BE2C (cell line): ENCODE measurements at regions not wholly inside any gene's neighbourhood (a gene's known extent, or its start where the extent isn't known, plus 50 kb on each side); places are given as distances from the start of the nearest gene placed in this dataset.

ENCODE experiments used
- DNase-seq: peaks from one replicate; pipeline ENCODE4 v3.0.0-alpha.2; 2020
- H3K27me3 ChIP-seq: fragments of 250-450 bp; sonication (Bioruptor Pico); 2 replicates; pipeline ENCODE4 v1.5.1; 2020; ENCODE audit warnings: mild to moderate bottlenecking
- H3K36me3 ChIP-seq: fragments of 250-450 bp; sonication (Bioruptor Pico); 2 replicates; pipeline ENCODE4 v1.5.1; 2020; ENCODE audit warnings: mild to moderate bottlenecking
- H3K4me1 ChIP-seq: fragments of 250-450 bp; sonication (Bioruptor Pico); 2 replicates; pipeline ENCODE4 v1.5.1; 2020
- H3K4me3 ChIP-seq: 2 replicates; pipeline ENCODE4 v1.5.1; 2011; ENCODE audit warnings: low read depth, low read length
- H3K9me3 ChIP-seq: fragments of 250-450 bp; sonication (Bioruptor Pico); 2 replicates; pipeline ENCODE4 v1.5.1; 2020
- CTCF ChIP-seq: IDR thresholded peaks from 2 replicates; pipeline ENCODE4 v1.5.1; 2012; ENCODE audit warnings: mild to moderate bottlenecking, low read depth, low read length

GRCh38 chr1:208607616-208608015 lies 363.4 kb upstream of the PLXNA2 start:
- Histone ChIP-seq H3K4me3 (no peak overlapping the region), H3K4me1 (peaks cover 7% of the 10 kb centered on the region; the same call in 1 of the 2 replicates), H3K27me3 (no peaks in the 10 kb centered on the region), H3K36me3 (no peaks in the 10 kb centered on the region), H3K9me3 (no peaks in the 10 kb centered on the region)
- no peak for DNase-seq
- no peak for TF ChIP-seq CTCF

- TF ChIP-seq CTCF = no peak
- DNase-seq = no peak
- H3K9me3 ChIP-seq = no peaks in the 10 kb centered on the region
These were observed 370.4 kb upstream of the PLXNA2 start for GRCh38 chr1:208614610-208615009.

GRCh38 chr1:208615371-208615770 lies 371.2 kb upstream of the PLXNA2 start:
- no peaks in the 10 kb centered on the region for H3K9me3 ChIP-seq
- no peaks in the 10 kb centered on the region for H3K27me3 ChIP-seq
- H3K4me3 ChIP-seq = no peak overlapping the region
- H3K36me3 ChIP-seq = no peaks in the 10 kb centered on the region
- no peaks in the 10 kb centered on the region for H3K4me1 ChIP-seq
- no peak for TF ChIP-seq CTCF
- no peak for DNase-seq

More at GRCh38 chr1:208614610-208615009, 370.4 kb upstream of the PLXNA2 start:
- Histone ChIP-seq H3K4me3 (no peak overlapping the region), H3K27me3 (no peaks in the 10 kb centered on the region), H3K36me3 (no peaks in the 10 kb centered on the region), H3K4me1 (no peaks in the 10 kb centered on the region)

GRCh38 chr1:208616776-208617175 lies 372.6 kb upstream of the PLXNA2 start:
- no peak for TF ChIP-seq CTCF
- no peaks in the 10 kb centered on the region for H3K36me3 ChIP-seq
- no peak for DNase-seq
- H3K27me3 ChIP-seq = no peaks in the 10 kb centered on the region
- H3K9me3 ChIP-seq = no peaks in the 10 kb centered on the region
- H3K4me1 ChIP-seq = no peaks in the 10 kb centered on the region
- H3K4me3 ChIP-seq = no peak overlapping the region

- no peaks in the 10 kb centered on the region for H3K27me3 ChIP-seq
- H3K4me1 ChIP-seq = peaks cover 7% of the 10 kb centered on the region; the same call in 1 of the 2 replicates
- TF ChIP-seq CTCF = no peak
- no peaks in the 10 kb centered on the region for H3K36me3 ChIP-seq
- no peak overlapping the region for H3K4me3 ChIP-seq
- no peaks in the 10 kb centered on the region for H3K9me3 ChIP-seq
- no peak for DNase-seq
These were observed 384.1 kb upstream of the PLXNA2 start for GRCh38 chr1:208628022-208628914.

- H3K4me1 ChIP-seq = peaks cover 7% of the 10 kb centered on the region; the same call in 1 of the 2 replicates
- no peaks in the 10 kb centered on the region for H3K9me3 ChIP-seq
- no peak for DNase-seq
- no peaks in the 10 kb centered on the region for H3K36me3 ChIP-seq
- no peaks in the 10 kb centered on the region for H3K27me3 ChIP-seq
- no peak for TF ChIP-seq CTCF
- no peak overlapping the region for H3K4me3 ChIP-seq
These were observed 386.9 kb upstream of the PLXNA2 start for GRCh38 chr1:208631092-208631491.
